H1 (cell line): ENCODE measurements at regions not wholly inside any gene's neighbourhood (a gene's known extent, or its start where the extent isn't known, plus 50 kb on each side); places are given as distances from the start of the nearest gene placed in this dataset.

Source experiments
- CTCF ChIA-PET: fragments of 300-600 bp; sonication (Branson Sonifier 250); formaldehyde crosslinking; loops from one replicate; lab custom pipeline; 2021; ENCODE audit not compliant: partially characterized antibody; lab: Charles Lee
- POLR2A ChIA-PET: fragments of 300-600 bp; sonication (Branson Sonifier 250); formaldehyde crosslinking; loops from one replicate; lab custom pipeline; 2021; ENCODE audit warnings: inconsistent platforms; ENCODE audit not compliant: partially characterized antibody; lab: Charles Lee
- DNase-seq, 2 experiments: peaks; one replicate each; pipeline versions ENCODE4 v3.0.0 to v3.0.0-alpha.2; 2010 to 2022; ENCODE audit warnings: low spot score in 2 of 2, low read depth in 1 of 2, mixed read lengths in 1 of 2
- FAIRE-seq: peaks from 2 replicates; lab custom pipeline; 2011; peaks lifted over from hg19 to GRCh38; lab: Jason Lieb, UNC
- H2AFZ ChIP-seq: 2 replicates; pipeline ENCODE4 v1.8.1; 2012; ENCODE audit warnings: low read length, inconsistent platforms
- H2AK5ac ChIP-seq: 2 replicates; pipeline ENCODE4 v1.6.1; 2013; ENCODE audit warnings: low read depth, low read length
- H2BK120ac ChIP-seq: replicated peaks from 2 replicates; pipeline ENCODE3; 2013; ENCODE audit warnings: low read depth, low read length, inconsistent platforms
- H2BK12ac ChIP-seq: 2 replicates; pipeline ENCODE4 v1.6.1; 2013; ENCODE audit warnings: low read depth, low read length
- H2BK15ac ChIP-seq: 2 replicates; pipeline ENCODE4 v1.6.1; 2013; ENCODE audit warnings: low read length
- H2BK20ac ChIP-seq: 2 replicates; pipeline ENCODE4 v1.6.1; 2013; ENCODE audit warnings: low read length
- H2BK5ac ChIP-seq: 2 replicates; pipeline ENCODE4 v1.6.1; 2013; ENCODE audit warnings: low read depth, low read length
- H3K14ac ChIP-seq: 2 replicates; pipeline ENCODE4 v1.6.1; 2013; ENCODE audit warnings: inconsistent platforms; ENCODE audit not compliant: insufficient read length
- H3K18ac ChIP-seq: 2 replicates; pipeline ENCODE4 v1.6.1; 2013; ENCODE audit warnings: low read length; ENCODE audit errors: extremely low read depth
- H3K23ac ChIP-seq: 2 replicates; pipeline ENCODE4 v1.6.1; 2013; ENCODE audit warnings: inconsistent platforms; ENCODE audit not compliant: insufficient read length
- H3K23me2 ChIP-seq: 2 replicates; pipeline ENCODE4 v1.6.1; 2013; ENCODE audit warnings: low read depth, low read length
- H3K27ac ChIP-seq: 2 replicates; pipeline ENCODE4 v1.6.1; 2011; ENCODE audit warnings: low read depth, low read length, inconsistent platforms
- H3K27me3 ChIP-seq, 4 experiments: replicated peaks in 1 of 4; 1 replicate in 1 of 4; 2 replicates in 3 of 4; pipeline versions ENCODE4 v1.6.1 to v1.8.1; 2011 to 2013; ENCODE audit warnings: low read length in 3 of 4, mild to moderate bottlenecking in 3 of 4, inconsistent platforms in 2 of 4, mixed read lengths in 2 of 4, moderate library complexity in 1 of 4; ENCODE audit not compliant: control insufficient read depth in 3 of 4, insufficient read depth in 3 of 4; ENCODE audit errors: extremely low read depth in 1 of 4
- H3K36me3 ChIP-seq, 4 experiments: 2 replicates each; pipeline versions ENCODE4 v1.6.1 to v1.8.1; 2011 to 2013; ENCODE audit warnings: mild to moderate bottlenecking in 4 of 4, low read length in 3 of 4, moderate library complexity in 2 of 4, control low read depth in 1 of 4, inconsistent platforms in 1 of 4; ENCODE audit not compliant: insufficient read depth in 4 of 4, control insufficient read depth in 2 of 4
- H3K4ac ChIP-seq: replicated peaks from 2 replicates; pipeline ENCODE3; 2013; ENCODE audit warnings: low read length, low read depth, mixed read lengths, inconsistent platforms; ENCODE audit not compliant: insufficient read length
- H3K4me1 ChIP-seq, 4 experiments: replicated peaks in 1 of 4; 1 replicate in 1 of 4; 2 replicates in 3 of 4; pipeline versions ENCODE4 v1.6.1 to v1.8.1; 2011 to 2013; ENCODE audit warnings: low read length in 3 of 4, inconsistent platforms in 2 of 4, mixed read lengths in 1 of 4; ENCODE audit not compliant: insufficient read depth in 4 of 4, control insufficient read depth in 3 of 4
- H3K4me2 ChIP-seq, 2 experiments: 2 replicates each; pipeline versions ENCODE4 v1.6.1 to v1.8.1; 2011 to 2013; ENCODE audit warnings: low read depth in 2 of 2, low read length in 2 of 2, control low read depth in 1 of 2, inconsistent platforms in 1 of 2, mild to moderate bottlenecking in 1 of 2; ENCODE audit not compliant: insufficient read depth in 1 of 2
- H3K4me3 ChIP-seq, 4 experiments: fragments of 200-600, 300-600 bp in 1 of 4; sonication (generic), shearing (Covaris generic), sonication (Bioruptor Twin) in 1 of 4; 2 replicates each; pipeline versions ENCODE4 v1.5.1 to v1.8.1; 2011 to 2016; ENCODE audit warnings: low read length in 4 of 4, low read depth in 3 of 4, control low read depth in 2 of 4, inconsistent platforms in 2 of 4, mild to moderate bottlenecking in 2 of 4, mixed read lengths in 1 of 4, moderate library complexity in 1 of 4; ENCODE audit not compliant: insufficient read depth in 2 of 4; ENCODE audit errors: extremely low read depth in 1 of 4
- H3K56ac ChIP-seq: replicated peaks from 2 replicates; pipeline ENCODE3; 2013; ENCODE audit warnings: low read depth, mild to moderate bottlenecking, mixed read lengths, low read length, inconsistent platforms; ENCODE audit not compliant: insufficient read length
- H3K79me1 ChIP-seq: 2 replicates; pipeline ENCODE4 v1.6.1; 2013; ENCODE audit warnings: low read depth, low read length, control low read depth
- H3K79me2 ChIP-seq, 2 experiments: 2 replicates each; pipeline versions ENCODE4 v1.6.1 to v1.8.1; 2012 to 2013; ENCODE audit warnings: low read length in 2 of 2, mild to moderate bottlenecking in 2 of 2, inconsistent platforms in 1 of 2; ENCODE audit not compliant: insufficient read depth in 2 of 2, control insufficient read depth in 1 of 2
- H3K9ac ChIP-seq, 4 experiments: replicated peaks in 1 of 4; 1 replicate in 1 of 4; 2 replicates in 3 of 4; pipeline versions ENCODE4 v1.6.1 to v1.8.1; 2011 to 2013; ENCODE audit warnings: low read depth in 3 of 4, low read length in 3 of 4, control low read depth in 2 of 4, mild to moderate bottlenecking in 2 of 4, moderate library complexity in 2 of 4, inconsistent platforms in 1 of 4; ENCODE audit errors: extremely low read depth in 1 of 4
- H3K9me3 ChIP-seq, 2 experiments: 2 replicates each; pipeline versions ENCODE4 v1.6.1 to v1.8.1; 2012 to 2013; ENCODE audit warnings: mild to moderate bottlenecking in 2 of 2, moderate library complexity in 2 of 2, control low read depth in 1 of 2, inconsistent platforms in 1 of 2, low read depth in 1 of 2, low read length in 1 of 2, mixed read lengths in 1 of 2; ENCODE audit not compliant: insufficient read depth in 2 of 2
- H4K20me1 ChIP-seq, 2 experiments: replicated peaks in 1 of 2; 2 replicates each; pipeline versions ENCODE3 to v1.8.1; 2011 to 2013; ENCODE audit warnings: inconsistent platforms in 2 of 2, low read length in 2 of 2, mild to moderate bottlenecking in 1 of 2; ENCODE audit not compliant: insufficient read depth in 2 of 2, control insufficient read depth in 1 of 2
- H4K5ac ChIP-seq: 2 replicates; pipeline ENCODE4 v1.6.1; 2013; ENCODE audit warnings: low read length, low read depth, mixed read lengths, inconsistent platforms; ENCODE audit not compliant: insufficient read length
- H4K8ac ChIP-seq: 2 replicates; pipeline ENCODE4 v1.8.0; 2013; ENCODE audit warnings: mild to moderate bottlenecking, moderate library complexity, low read length, inconsistent platforms; ENCODE audit not compliant: insufficient read depth; ENCODE audit errors: extremely low read depth
- H4K91ac ChIP-seq: replicated peaks from 2 replicates; pipeline ENCODE3; 2013; ENCODE audit warnings: low read length, mixed read lengths, inconsistent platforms; ENCODE audit not compliant: insufficient read length
- ATF2 ChIP-seq: IDR thresholded peaks from 2 replicates; pipeline ENCODE4 v1.6.1; 2012; ENCODE audit warnings: low read length, inconsistent platforms
- CEBPB ChIP-seq: IDR thresholded peaks from 2 replicates; pipeline ENCODE4 v1.6.1; 2012; ENCODE audit warnings: low read depth, low read length
- EP300 ChIP-seq, 2 experiments: IDR thresholded peaks; 1 replicate in 1 of 2; 2 replicates in 1 of 2; pipeline ENCODE4 v1.6.1; 2011 to 2012; ENCODE audit warnings: low read depth in 2 of 2, low read length in 2 of 2, mild to moderate bottlenecking in 2 of 2, borderline replicate concordance in 1 of 2, inconsistent platforms in 1 of 2, moderate library complexity in 1 of 2
- NRF1 ChIP-seq: IDR thresholded peaks from 2 replicates; pipeline ENCODE4 v1.6.1; 2011; ENCODE audit warnings: mild to moderate bottlenecking, low read depth, low read length, improper control_type of control experiment
- RNF2 ChIP-seq: fragments of 200-900, 300-1000 bp; sonication (generic); IDR thresholded peaks from 2 replicates; pipeline ENCODE4 v1.7.1; 2016; ENCODE audit warnings: borderline replicate concordance, low read depth, mild to moderate bottlenecking, antibody characterized with exemption, low read length; ENCODE audit not compliant: poor library complexity, severe bottlenecking; ENCODE audit errors: missing control alignments
- SAP30 ChIP-seq: fragments of 300-600 bp; sonication (generic); IDR thresholded peaks from 2 replicates; pipeline ENCODE4 v1.7.1; 2012; ENCODE audit warnings: low read length, moderate library complexity, mild to moderate bottlenecking, inconsistent platforms; ENCODE audit not compliant: insufficient read depth, insufficient replicate concordance
- SIRT6 ChIP-seq: IDR thresholded peaks from one replicate; pipeline ENCODE4 v1.7.1; 2012; ENCODE audit warnings: low read length, inconsistent platforms
- SP1 ChIP-seq: IDR thresholded peaks from 2 replicates; pipeline ENCODE4 v1.6.1; 2011; ENCODE audit warnings: low read depth, low read length
- SRF ChIP-seq: IDR thresholded peaks from 2 replicates; pipeline ENCODE4 v1.6.1; 2011; ENCODE audit warnings: mild to moderate bottlenecking, low read depth, low read length, moderate library complexity
- TAF1 ChIP-seq: IDR thresholded peaks from 2 replicates; pipeline ENCODE4 v1.6.1; 2011; ENCODE audit warnings: mild to moderate bottlenecking, low read depth, low read length
- TAF7 ChIP-seq: optimal IDR thresholded peaks from 2 replicates; pipeline ENCODE3; 2011; ENCODE audit warnings: low read depth, mild to moderate bottlenecking, inconsistent platforms, low read length, moderate library complexity, borderline replicate concordance
- TCF12 ChIP-seq: IDR thresholded peaks from 2 replicates; pipeline ENCODE4 v1.6.1; 2011; ENCODE audit warnings: low read depth, mild to moderate bottlenecking, low read length
- ZNF274 ChIP-seq: IDR thresholded peaks from 2 replicates; pipeline ENCODE4 v1.7.0; 2012; ENCODE audit warnings: low read length, borderline replicate concordance; ENCODE audit errors: extremely low read depth

- TF ChIP-seq TAF1 (no peak), SAP30 (no peak)
These were observed 265.3 kb downstream of the TBL1XR1 start (continued) for GRCh38 chr3:176931991-176932390.

- ChIA-PET POLR2A (no interaction called here), CTCF (interaction anchor here (0.5 to 0.9 kb wide), 2 partner anchors 8 to 116 kb away, joined by 3 read pairs; no protein-coding TSS in a partner anchor)
- no peaks in the 10 kb centered on the region for H4K20me1 ChIP-seq
- no peaks in the 10 kb centered on the region for H3K79me1 ChIP-seq
- no peaks in the 10 kb centered on the region for H3K27me3 ChIP-seq
- H3K4me3 ChIP-seq = no peak overlapping the region
- H3K4ac ChIP-seq = no peak overlapping the region
- no peak overlapping the region for H2BK15ac ChIP-seq
- no peaks in the 10 kb centered on the region for H3K23me2 ChIP-seq
- no peak overlapping the region for H3K9ac ChIP-seq
- FAIRE-seq (no peak), DNase-seq (no peak)
- H3K18ac ChIP-seq = no peak overlapping the region
- H3K56ac ChIP-seq = no peak overlapping the region
- no peak overlapping the region for H2AK5ac ChIP-seq
- no peak overlapping the region for H4K91ac ChIP-seq
- no peak overlapping the region for H3K4me2 ChIP-seq
- H2BK120ac ChIP-seq = no peak overlapping the region
- no peak overlapping the region for H2BK5ac ChIP-seq
- no peak overlapping the region for H2BK20ac ChIP-seq
- H3K27ac ChIP-seq = no peak overlapping the region
- no peak overlapping the region for H2AFZ ChIP-seq
- no peaks in the 10 kb centered on the region for H3K9me3 ChIP-seq
- no peak overlapping the region for H3K23ac ChIP-seq
- no peaks in the 10 kb centered on the region for H3K36me3 ChIP-seq
- H3K4me1 ChIP-seq = no peaks in the 10 kb centered on the region; a peak in 1 of 7 replicates
- no peaks in the 10 kb centered on the region for H3K79me2 ChIP-seq
- H3K14ac ChIP-seq = no peak overlapping the region
- H2BK12ac ChIP-seq = no peak overlapping the region
- no peak overlapping the region for H4K5ac ChIP-seq
- H4K8ac ChIP-seq = no peak overlapping the region
- no peak for TF ChIP-seq EP300 (IDR thresholded peaks at IDR 0.05; ENCODE audit: borderline replicate concordance in 1 of 2, low read depth in 2 of 2, low read length in 2 of 2)
- no peak for TF ChIP-seq TCF12
- TF ChIP-seq ZNF274 = no peak
- TF ChIP-seq SIRT6 = no peak
- no peak for TF ChIP-seq RNF2
- no peak for TF ChIP-seq CEBPB
- no peak for TF ChIP-seq TAF7
- no peak for TF ChIP-seq SRF
- no peak for TF ChIP-seq NRF1
- TF ChIP-seq ATF2 = no peak
- TF ChIP-seq SP1 = no peak
These were observed 266.3 kb downstream of the TBL1XR1 start for GRCh38 chr3:176930942-176931341.
